Body of pancreas (tissue), 4 donors: ENCODE measurements at regions not wholly inside any gene's neighbourhood (a gene's known extent, or its start where the extent isn't known, plus 50 kb on each side); places are given as distances from the start of the nearest gene placed in this dataset.

Experiments
- CTCF ChIP-seq, 7 experiments: fragments of 450-650 bp in 4 of 7; fragments of 200-600 bp in 3 of 7; sonication (generic) in 3 of 7; IDR thresholded peaks; one replicate each; pipeline ENCODE4 v1.5.1; 2016 to 2019; ENCODE audit warnings: antibody characterized with exemption in 7 of 7
- POLR2A ChIP-seq, 3 donors: fragments of 450-650 bp; IDR thresholded peaks; one replicate each; pipeline ENCODE4 v1.6.1; 2016; ENCODE audit warnings: antibody characterized with exemption in 3 of 3, mild to moderate bottlenecking in 2 of 3

DNA sequence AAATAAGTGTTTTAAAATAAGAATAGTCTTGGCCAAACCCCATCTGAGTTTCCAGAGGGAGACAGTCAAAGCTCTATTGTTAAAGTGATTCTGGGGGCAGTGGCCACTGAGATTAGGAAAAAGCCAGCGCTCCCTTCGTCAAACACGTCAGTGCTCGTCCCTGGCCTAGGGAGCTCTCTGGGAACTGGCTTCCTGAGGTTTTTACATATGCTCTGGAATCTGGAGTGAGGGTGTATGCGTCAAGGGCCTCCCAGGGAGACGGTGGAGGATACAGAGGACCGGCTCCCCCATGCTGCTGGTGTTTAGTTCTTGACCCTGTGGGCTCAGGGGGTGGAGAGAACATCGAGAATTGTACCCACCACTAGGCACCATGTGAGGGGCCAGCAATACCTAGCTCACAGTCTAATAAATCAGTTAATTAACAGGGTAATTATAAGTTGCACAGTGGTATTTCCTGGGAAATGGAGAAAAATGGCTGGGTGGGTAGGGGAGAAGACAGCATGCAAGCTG is 87.0 kb downstream of the SLC25A47 start:
- TF ChIP-seq POLR2A (IDR thresholded peaks at IDR 0.05) (no peak), CTCF (IDR thresholded peaks at IDR 0.05) (no peak)
